Caki2 (cell line): ENCODE measurements at regions not wholly inside any gene's neighbourhood (a gene's known extent, or its start where the extent isn't known, plus 50 kb on each side); places are given as distances from the start of the nearest gene placed in this dataset.

Source experiments
- DNase-seq: peaks from one replicate; pipeline ENCODE4 v3.0.0-alpha.2; 2015; ENCODE audit warnings: low read depth
- in situ Hi-C: cut with HindIII; loops from 2 replicates; pipeline ENCODE4 v1.10.0; 2016; ENCODE audit warnings: low sequenced_read_pairs, low pct_unique_long_range_greater_than_20kb, mixed read lengths

GRCh38 chr16:49140618-49141017, 141.0 kb downstream of the CBLN1 start:
- no peak for DNase-seq
- in situ Hi-C loops: no loop called here

DNA sequence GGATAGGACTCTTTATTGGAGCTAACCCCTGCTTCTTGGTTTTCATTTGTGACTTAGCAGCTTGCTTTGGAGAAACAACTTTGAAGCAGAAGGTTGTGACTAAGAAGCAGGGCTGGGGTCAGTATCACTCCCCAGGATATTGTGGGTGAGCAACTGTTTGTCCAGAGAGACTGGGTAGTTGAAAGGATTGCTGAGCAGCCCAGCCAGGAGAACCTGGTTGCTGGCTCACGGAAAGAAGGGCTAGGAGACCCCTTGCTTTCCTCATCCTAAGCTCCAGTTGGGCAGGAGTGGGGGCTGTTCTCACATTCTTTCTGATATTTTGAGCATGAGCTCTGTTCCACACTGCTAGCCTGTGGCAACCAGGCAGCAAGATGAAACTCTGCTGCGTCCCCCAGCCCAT, 151.2 kb downstream of the CBLN1 start:
- DNase-seq: no peak
- in situ Hi-C loops: no loop called here

DNA sequence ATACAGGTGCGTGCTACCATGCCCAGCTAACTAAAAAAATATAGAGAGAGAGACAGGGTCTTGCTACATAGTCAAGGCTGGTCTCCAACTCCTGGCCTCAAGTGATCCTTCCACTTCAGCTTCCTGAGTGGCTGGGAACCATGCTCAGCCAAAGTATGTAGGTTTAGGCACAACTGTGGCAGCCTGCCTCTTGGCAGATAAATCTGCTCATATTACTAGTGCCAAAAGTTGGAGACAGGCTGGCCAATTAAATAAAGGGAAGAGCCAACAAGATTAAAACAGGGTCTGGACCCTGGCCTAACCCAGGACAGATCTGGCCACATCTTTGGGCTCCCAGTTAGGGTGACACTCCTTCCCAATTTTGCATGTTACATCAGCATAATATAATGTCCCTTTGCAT, 151.7 kb downstream of the CBLN1 start:
- no peak for DNase-seq
- in situ Hi-C loops: no loop called here

DNA sequence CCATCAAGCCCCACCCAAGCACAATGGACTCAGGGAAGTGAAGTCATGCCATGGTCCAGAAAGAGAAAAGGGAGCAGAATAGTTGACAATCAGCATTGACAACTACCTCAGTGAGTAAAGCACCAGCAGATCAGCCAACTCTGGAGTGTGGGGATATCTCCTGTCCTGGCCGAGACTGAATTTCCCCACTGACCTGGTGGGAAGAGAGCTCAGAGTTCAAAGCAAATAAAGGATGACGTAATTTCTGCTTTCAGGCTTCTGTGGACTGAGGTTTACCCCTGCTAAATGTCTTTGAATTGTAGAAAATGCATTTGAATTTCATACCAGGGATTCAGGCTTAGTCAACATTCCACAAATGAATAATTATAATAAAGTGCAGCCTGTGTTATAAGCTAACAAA, 152.9 kb downstream of the CBLN1 start:
- in situ Hi-C loops: no loop called here
- no peak for DNase-seq

DNA sequence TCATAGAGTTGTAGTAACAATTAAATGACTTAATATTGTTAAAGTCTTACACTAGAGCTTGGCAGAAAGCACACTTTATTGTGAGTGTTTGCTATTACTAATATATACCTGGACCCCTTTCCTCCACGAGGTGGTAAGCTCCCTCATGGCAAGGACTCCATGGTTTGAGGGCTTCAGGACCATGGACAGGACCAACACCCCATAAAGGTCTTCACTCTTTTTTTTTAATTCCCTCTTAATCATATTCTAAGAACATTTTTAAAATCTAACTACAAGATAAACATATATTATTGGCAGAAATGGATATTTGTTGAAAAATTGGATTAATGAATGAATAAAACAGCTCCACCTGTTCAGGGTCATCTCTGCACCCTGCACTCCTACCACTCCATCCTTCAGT, 154.5 kb downstream of the CBLN1 start:
- no peak for DNase-seq
- in situ Hi-C loops: no loop called here

DNA sequence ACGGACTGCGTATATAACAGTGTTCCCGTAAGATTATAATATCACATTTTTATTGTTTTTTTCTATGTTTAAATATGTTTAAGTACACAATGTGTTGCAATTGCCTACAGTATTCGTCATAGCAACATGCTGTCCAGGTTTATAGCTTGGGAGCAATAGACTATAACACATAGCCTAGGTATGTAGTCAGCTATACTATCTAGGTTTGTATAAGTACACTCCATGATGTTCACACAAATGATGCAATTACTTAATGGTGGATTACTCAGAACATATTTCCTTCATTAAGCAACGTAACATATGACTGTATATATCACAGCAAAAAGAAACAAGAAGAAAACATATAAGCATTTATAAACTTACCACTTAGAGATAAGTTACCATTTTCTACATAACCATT, 160.0 kb downstream of the CBLN1 start:
- DNase-seq: no peak
- in situ Hi-C loops: no loop called here

- in situ Hi-C loops: no loop called here
- no peak for DNase-seq
Observed at GRCh38 chr16:49120631-49121030, 161.0 kb downstream of the CBLN1 start.

- DNase-seq: no peak
- in situ Hi-C loops: no loop called here
Observed at GRCh38 chr16:49116873-49117272, 164.8 kb downstream of the CBLN1 start.

DNA sequence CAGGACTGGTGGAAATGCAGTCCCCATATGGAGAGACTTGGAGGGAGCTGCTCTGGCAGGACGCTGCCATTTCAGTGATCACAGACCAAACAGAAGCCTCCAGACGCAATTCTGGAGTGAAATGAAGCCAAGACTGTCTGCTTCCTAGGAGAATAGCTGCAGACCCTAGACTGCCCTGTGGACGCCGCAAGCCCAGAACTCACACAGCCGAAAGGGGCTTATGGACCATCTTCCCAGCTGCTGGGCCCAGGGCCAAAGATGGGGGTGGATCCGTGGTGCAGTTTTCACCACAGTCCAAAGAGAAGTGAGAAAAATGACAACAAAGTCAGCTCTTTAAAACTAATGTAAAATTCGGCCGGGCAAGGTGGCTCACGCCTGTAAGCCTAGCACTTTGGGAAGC, 165.7 kb downstream of the CBLN1 start:
- no peak for DNase-seq
- in situ Hi-C loops: no loop called here

DNA sequence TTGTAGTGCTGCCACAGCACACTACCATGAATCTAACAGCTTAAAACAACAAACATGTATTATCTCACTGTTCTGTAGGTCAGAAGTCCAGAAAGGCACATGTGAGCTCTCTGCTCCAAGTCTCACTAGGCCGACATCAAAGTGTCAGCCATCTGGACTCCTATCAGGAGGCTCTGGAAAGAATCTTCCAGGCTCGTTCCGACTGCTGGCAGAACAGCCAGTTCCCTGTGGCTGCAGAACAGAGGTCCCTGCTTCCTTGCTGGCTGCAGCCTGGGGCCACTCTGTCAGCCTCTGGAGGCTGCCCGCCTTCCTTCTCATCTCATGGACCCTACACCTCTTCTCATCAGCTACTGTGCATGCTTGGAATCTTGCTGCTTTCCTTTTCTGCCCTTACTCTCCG, 168.9 kb downstream of the CBLN1 start:
- no peak for DNase-seq
- in situ Hi-C loops: no loop called here

DNA sequence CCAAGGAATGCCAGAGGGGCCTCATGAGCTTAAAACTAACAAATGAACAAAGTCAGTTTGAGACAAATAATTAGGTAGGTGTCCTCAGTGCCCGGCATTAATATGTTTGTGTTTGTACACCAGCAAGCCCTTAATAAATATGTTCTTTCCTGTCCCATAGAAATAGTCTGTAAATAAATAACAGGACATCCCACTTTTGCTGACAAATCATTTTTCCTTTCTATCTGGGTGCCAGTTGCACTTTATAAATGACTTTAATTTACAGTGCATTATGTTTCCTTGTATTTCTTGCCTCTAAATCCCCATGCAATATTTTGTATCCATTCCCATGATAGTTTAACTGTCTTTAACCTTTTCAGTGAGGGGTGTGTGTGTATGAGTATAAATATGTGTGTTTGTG, 170.3 kb downstream of the CBLN1 start:
- in situ Hi-C loops: no loop called here
- DNase-seq: no peak

GRCh38 chr16:49108611-49109010, 173.0 kb downstream of the CBLN1 start:
- no peak for DNase-seq
- in situ Hi-C loops: no loop called here

- in situ Hi-C loops: no loop called here
- no peak for DNase-seq
Observed at GRCh38 chr16:49103298-49103697, 178.3 kb downstream of the CBLN1 start.

GRCh38 chr16:49101997-49102396, 179.6 kb downstream of the CBLN1 start:
- DNase-seq: no peak
- in situ Hi-C loops: no loop called here

GRCh38 chr16:49100366-49100765, 181.3 kb downstream of the CBLN1 start:
- in situ Hi-C loops: no loop called here
- DNase-seq: no peak

- DNase-seq: no peak
Observed at GRCh38 chr16:49097964-49098363, 183.7 kb downstream of the CBLN1 start.

DNA sequence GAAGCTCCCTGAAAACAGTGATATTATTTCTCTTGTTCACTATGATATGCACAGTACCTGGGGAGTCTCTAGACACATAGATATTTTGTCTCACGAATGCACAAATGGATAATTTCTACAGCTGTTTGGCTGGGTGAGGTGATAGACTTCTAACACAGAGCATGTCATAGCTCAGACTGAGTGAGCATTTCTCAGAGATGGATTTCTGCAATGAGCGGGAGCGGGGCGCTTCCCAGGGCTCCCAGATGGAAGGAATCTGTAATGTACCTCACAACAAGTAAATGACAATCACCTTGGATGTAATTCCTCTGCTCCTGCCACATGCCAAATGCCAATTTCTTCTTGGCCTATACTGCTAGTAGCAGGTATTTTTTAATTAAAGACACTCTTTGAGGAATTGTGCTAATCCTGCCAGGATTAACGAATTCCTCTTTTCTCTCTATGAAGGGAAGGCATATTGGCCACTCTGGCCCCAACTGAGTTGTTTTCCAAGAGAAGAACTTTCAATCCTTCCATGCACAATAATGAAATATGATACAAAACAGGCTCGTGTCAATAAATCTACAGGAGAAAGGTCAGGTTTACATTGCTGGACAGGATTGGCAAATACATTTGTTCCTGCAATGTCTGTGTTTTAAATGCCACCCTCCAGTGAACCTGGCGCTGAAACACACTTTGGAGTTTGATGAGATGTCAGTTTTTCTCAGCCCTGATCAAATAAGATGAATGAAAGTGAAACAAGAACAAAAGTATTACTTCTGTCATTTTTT, 185.3 kb downstream of the CBLN1 start:
- in situ Hi-C loops: no loop called here
- DNase-seq: no peak

More at GRCh38 chr16:49097964-49098363, 183.7 kb downstream of the CBLN1 start:
- in situ Hi-C loops: no loop called here

- in situ Hi-C loops: no loop called here
- no peak for DNase-seq
Observed at GRCh38 chr16:49095539-49095938, 186.1 kb downstream of the CBLN1 start.

DNA sequence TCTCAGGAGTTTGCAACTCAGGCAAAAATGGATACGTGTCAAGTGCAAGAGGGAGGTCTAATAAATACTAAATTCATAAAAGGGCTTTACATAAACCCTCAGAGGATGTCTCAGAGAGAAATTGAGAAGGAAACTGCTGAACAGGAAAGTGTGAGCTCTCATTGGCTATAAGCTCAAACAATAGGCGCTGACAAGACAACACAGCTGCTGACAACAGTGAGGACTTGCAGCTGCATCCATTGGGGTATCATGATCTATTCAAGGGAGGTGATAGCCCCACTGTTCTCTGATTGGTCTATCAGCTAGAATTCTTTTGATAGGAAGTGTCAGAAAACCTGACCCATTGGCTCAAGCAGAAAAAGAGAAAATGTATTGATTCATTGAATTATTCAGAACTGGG, 187.2 kb downstream of the CBLN1 start:
- DNase-seq: no peak
- in situ Hi-C loops: no loop called here

- in situ Hi-C loops: no loop called here
- no peak for DNase-seq
Observed at GRCh38 chr16:49093939-49094338, 187.7 kb downstream of the CBLN1 start.
